GM21526 (cell line): ENCODE measurements at regions not wholly inside any gene's neighbourhood (a gene's known extent, or its start where the extent isn't known, plus 50 kb on each side); places are given as distances from the start of the nearest gene placed in this dataset.
"Not testable (repeated sequence)": the region's sequence is repeated elsewhere in the genome, so short reads cannot be mapped to it uniquely, and the experiment has no call there.

ENCODE experiments used
- ATAC-seq: cut with Tn5 transposase; IDR thresholded peaks from one replicate; pipeline ENCODE4 v1.9.1; 2021; ENCODE audit warnings: moderate library complexity; ENCODE audit not compliant: unreplicated experiment, low FRiP score

DNA sequence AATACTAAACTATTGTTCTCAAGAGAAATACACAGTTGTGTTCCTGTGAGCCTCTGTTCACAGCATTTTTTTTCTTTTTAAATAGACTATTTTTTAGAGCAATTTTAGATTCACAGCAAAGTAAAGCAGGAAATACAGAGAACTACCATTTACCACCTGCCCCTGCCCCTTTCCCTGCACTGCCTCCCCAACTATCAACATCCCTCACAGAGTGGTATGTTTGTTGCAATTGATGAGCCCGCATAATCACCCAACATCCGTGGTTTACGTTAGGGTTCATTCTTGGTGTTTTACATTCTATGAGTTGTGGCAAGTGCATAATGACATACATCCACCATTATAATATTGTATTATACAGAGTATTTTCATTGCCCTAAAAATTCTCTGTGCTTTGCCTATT, 71.6 kb upstream of the TNFAIP3 start:
- ATAC-seq = no peak

DNA sequence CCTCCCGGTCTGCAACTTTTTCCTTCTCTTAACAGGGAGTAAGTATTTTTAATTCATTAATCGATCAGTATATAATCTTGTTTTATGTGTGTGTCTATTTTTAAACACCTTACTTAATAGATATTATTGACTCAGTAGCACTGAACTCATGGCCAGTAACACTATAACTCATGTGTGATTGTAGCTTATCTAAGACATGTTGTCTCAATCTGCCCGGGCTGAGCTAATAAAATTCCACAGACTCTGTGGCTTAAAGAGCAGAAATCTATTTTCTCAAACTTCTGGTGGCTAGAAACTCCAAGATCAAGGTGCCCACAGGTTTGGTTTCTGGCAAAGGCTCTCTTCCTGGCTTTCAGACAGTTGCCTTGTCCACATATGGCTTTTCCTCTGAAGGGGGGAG, 68.8 kb upstream of the TNFAIP3 start:
- no peak for ATAC-seq

DNA sequence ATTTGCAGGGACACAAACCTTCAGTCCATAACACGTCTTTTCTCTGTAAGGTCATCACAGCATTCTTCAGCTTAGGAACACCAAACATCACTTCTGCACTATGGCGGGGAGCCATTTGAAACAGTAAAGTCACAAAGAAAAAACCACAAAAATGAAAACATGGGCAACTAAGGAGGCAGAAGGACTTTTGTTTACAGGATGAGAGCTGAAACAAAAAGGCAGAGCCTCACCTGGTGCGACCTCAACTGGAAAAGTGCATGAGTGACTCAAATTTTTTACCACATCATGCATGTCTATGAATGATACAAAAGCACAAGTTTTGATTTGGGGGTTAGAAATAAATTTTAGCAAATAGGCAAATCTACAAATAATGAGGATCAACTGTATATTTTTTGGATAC, 68.2 kb upstream of the TNFAIP3 start:
- ATAC-seq = no peak

DNA sequence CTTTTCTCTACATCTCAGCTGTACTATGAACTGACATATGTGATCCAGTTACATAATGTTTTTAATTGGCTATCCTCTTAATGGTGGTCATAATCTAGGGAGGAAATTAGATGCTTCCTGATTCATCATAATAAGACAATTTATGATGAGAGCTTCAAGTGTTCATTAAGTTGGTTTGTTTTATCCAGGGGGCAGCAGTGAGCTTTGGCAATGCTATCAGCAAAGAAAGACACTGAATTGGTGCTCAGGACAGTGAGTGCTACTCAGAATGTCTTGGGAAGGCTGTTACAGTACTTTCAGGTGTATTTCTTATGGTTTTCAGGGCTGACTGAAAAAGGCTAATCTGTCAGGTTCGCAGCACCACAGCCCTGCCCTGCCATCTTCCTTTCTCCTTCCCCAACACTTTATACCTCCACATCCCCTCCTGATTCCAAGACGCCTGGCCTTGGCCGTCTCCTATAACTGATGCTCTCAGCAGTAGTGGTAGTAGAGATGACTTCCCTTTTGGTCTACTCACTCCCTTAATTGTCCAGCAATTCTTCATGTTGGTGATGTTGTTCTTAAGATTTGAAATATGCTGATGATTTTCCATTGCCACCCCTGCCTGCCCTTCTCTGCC, 67.0 kb upstream of the TNFAIP3 start:
- no peak for ATAC-seq

DNA sequence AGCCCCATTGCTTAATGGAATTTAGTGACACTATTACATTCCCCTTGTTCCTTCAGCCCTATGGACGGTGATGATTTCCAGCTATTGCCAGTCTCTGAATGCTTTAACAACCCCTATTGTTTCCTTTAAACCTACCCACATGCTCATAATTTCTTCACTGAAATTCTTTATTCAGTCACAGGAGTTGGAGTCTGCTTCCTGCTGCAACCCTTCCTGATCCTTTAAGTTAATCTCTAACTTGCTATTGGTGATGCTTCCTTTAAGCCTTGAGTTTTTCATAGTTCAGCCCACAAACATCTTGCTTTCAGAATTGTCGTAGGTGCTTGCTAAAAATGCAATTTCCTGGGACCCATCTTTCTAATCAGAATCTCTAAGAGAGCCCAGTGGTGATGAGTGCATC, 66.3 kb upstream of the TNFAIP3 start:
- no peak for ATAC-seq

DNA sequence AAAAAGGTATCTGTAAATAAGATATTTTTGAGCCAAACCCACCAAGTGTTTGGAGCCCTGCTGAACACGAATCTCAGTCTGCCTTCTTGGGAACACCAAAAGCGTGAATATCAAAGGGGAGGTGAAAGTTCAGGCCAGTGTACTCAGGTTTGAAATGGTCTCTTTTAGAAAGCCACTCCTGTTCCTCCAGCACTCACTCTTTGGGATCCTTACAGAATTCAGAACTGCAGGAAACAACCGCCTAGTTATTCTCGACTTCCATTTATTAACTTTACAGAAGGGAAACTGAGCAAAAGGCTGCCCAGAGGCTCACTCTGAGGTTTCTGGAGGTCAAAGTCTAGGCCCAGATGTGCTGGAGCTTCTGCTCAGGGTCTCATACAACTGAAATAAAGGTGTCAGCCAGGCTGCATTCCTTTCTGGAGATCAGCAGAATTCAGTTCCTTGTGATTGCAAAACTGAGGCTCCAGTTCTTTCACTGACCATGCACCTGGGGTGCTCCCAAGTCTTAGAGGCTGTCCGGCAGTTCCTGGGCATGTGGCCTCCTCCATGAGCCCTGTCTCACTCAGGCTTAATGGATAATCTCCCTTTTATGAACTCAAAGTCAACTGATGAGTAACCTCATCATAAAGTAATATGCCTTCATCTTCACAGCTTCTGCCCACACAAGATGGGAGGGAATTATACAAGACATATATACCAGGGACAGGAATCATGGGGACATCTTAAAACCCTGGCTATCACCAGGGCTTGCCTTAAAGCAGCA, 65.5 kb upstream of the TNFAIP3 start:
- ATAC-seq = no peak

DNA sequence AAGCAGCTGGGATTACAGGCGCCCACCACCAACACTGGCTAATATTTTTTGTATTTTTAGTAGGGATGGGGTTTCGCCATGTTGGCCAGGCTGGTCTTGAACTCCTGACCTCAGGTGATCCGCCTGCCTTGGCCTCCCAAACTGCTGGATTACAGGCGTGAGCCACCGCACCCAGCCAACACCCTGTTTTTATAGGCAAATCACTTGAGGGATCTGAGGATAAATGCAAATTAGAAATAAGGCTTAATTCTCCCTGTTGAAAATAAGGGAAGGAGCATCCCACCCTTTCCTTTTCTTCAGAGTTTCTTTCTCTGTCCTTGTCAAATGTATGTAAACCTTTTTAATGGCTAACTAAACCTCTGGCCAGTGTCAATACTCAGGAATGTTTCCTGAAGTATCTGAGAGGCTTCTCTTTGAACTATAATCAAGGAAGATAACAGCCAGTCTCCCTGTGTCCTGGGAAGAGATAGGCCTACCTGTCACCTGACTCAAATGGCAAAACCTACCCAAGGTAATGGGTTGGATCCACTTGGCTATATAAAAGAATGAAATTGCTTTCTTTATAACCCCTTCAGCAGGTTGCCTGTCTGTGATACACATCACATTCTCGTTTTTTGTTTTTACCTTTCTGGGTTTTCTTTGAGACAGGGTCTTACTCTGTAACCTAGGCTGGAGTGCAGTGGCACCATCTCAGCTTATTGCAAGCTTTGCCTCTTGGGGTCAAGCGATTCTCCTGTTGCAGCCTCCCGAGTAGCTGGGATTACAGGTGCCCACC, 64.5 kb upstream of the TNFAIP3 start:
- ATAC-seq = no peak

DNA sequence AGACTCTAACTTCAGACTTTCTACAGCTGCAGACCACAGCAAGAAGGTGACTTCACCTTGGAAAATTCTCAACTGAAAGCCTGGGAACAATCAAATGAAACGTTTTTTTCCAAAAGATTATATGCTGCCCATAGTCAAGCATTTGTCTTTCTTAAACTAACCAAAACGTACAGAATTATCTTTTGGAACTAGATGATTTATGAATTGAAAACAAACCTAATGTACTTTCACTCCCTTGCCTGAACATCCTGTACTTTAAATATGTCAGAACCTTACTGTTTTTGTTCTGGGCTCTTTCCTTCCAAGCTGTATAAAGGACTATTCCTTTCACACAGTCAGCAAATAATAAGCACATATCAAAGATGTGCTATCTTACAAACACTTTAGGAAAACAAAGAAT, 62.4 kb upstream of the TNFAIP3 start:
- no peak for ATAC-seq

DNA sequence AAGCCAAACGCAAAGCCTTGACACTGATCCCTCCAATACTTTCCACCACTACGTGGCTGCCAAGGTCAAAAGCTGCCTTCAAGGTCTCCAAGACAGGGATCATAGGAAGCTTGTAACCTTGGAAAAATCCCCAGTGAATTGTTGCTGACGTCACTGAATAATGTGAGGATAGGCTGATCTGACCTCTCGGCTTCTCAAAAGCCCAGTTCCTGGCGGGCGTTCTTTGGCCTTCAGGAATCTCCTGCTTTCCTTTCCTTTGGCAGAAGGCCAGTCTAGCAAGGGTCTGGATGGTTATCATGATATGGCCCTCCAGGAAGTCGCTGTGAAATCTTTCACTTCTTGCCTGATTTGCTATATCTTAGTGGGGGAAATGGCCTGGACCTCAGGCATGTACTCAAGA, 61.4 kb upstream of the TNFAIP3 start:
- no peak for ATAC-seq

DNA sequence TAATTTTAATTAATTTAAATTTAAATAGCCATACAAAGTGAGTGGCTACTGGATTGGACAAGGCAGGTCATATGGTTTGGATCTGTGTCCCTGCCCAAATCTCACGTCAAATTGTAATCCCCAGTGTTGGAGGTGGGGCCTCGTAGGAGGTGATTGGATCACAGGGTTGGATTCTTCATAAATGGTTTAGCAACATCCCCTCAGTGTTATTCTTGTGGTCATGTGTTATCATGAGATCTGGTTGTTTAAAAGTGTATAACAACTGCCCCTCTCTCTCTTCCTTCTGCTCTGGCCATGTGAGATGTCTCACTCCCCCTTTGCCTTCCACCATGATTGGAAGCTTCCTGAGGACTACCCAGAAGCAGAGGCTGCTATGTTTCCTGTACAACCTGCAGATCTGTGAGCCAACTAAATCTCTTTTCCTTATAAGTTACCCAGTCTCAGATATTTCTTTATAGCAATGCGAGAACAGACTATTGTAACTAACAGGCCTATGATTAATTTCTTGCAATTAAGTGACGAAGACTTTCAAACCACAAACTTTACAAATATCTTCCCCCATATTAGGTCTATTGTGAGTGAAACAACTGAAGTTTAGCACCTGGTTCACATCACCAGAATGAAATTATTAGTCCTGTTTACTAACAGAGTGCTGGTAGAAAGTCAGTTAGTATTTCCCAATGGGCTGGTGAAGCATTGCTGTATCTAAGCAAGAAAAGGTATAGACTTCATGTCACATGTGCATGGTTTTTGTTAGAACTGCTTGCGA, 60.0 kb upstream of the TNFAIP3 start:
- ATAC-seq = no peak

DNA sequence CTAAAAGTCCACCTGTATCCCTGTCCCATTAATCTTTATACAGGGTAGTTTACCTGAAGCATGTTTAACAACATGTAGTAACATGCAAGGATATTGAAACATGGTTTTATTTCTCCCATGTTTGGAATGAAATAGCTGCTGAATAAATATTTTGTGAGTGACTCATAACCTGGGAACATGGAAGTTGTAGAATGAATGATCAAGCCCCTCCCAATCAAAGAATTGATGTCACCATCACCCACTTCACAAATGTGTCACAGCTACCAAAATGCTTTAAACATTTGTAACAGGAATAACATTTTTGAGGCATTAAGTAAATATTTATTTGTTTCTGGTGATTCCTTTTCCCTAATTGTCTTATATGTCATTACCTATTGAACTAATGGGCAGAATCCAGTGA, 58.9 kb upstream of the TNFAIP3 start:
- ATAC-seq = no peak

DNA sequence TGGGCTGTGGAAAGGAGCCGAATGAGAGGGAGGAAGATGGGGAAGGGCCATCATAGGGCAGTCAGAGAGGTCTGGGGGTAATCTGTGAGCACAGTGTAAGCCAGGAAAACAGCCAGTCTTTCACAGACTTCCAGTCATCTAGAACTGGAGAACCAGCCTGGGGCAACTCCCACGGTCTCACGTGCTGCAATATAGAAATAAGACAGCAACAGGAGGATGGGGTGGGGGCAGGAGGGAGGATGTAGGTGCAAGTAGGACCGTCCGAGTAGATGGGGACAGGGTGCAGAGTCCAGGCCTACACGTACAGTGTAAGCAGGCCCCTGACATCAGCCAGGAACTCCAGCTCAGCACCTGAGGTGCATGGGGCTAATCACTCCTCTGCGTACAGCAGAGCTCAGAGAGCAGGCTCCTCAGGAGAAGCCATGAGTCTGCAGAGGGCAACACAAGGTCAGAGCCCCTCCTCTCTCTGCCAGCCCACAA, 58.2 kb upstream of the TNFAIP3 start:
- ATAC-seq = no peak

DNA sequence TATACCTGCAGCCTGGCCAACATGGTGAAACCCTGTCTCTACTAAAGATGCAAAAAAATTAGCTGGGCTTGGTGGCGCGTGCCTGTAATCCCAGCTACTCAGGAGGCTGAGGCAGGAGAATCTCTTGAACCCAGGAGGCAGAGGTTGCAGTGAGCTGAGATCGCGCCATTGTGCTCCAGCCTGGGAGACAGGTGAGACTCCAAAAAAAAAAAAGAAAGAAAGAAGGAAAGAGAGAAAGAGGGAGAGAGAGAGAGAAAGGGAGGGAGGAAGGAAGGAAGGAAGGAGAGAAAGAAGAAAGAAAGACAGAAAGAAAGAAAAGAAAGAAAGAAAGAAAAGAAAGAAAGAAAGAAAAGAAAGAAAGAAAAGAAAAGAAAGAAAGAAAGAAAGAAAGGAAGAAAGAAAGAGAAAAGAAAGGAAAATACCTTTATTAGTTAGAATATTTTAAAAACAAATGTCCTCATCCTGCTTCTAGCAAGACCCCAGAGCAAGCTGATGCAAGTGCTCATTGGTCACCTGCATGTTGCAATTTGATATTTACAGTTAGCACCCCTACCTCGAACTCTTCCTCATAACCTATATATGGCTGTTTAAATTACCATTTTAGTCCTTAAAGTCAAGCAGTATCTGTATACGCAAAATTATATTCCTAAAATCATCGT, 57.0 kb upstream of the TNFAIP3 start:
- not testable (repeated sequence) for ATAC-seq

DNA sequence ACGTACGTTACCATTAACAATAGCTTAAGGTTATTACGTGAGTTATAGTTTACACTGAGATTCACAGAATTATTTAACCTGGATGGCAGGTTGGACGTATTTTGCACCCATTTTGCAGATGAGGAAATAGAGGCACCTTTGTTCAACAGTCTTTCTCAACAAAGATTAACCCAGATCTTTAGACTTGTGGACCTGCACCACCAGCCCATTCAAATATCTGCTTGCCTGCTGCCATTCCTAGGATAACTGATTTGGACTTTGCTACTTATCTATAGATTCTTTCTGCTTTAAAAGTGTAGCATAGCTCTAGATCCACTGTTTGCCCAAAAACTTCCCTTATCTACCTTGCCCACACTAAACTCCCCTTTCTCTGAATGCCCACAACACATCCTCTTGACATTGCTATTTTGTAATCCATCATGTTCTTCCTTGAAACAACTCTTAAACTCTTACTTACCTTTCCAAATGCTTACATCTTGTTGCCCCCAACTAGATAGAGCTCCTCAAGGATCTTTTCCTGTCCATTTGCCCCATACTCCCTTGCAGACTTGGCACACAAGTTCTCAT, 56.4 kb upstream of the TNFAIP3 start:
- no peak for ATAC-seq

DNA sequence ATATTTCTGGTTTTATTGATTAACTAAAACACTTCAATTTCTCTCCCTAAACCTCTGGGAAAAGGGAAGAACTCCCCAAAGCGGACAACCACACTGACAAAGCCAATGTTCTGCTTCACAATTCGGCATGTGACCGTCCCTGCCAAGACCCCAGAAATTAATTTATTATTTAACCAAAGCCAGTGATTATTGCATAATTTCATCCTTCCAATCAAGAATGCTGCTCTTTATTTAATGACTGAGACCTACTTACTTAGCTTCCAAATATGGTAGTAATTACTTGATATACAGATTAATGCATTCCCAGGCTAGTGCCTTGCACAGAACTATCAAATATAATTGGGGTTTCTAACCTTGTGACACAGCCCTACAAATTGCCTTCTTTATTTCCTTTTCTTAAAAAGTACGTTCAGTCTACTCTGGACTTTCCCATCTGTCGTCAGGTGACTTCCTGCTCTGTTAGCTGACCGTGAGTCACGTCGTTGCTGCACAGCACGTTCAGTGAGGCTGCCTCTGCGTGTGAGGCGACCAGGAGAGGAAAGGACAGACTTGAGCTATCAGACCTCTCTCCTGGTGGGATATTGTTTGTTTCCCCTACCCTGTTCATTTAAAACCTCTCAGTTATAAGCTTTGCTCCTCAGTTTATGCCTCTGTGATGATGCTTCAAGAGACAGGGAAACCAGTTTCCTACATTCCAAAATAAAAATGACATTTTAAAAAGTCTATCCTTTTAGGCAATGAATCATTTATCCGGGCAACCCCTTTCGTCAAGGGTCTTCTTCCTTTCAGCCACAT, 55.7 kb upstream of the TNFAIP3 start:
- peak; percentile 92 for ATAC-seq

DNA sequence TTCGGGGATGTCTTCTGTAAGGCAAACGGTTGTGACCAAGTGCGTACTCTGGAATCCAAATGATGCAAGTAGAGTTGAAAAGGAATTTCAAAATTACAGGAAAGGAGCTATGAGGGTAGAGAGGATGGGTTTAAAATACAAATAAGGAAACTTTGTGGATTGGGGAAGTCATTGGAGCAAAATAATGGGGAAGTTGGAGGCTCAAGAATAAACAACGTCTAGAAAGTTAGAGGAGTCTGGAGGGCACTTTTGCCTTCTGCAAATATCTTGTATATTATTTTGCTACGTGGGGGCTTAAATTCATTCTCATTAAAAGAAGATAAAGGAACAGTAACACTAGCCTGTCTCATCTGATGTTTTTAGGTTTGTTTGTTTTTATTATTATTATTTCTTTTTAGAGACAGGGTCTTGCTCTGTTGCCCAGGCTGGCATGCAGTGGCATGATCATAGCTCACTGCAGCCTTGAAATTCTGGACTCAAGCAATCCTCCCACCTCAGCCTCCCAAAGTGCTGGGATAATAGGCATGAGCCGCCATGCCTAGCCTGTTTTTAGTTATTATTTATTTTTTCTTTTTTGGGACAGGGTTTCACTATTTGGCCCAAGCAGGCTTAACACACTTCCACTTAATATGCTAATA, 55.0 kb upstream of the TNFAIP3 start:
- no peak for ATAC-seq

DNA sequence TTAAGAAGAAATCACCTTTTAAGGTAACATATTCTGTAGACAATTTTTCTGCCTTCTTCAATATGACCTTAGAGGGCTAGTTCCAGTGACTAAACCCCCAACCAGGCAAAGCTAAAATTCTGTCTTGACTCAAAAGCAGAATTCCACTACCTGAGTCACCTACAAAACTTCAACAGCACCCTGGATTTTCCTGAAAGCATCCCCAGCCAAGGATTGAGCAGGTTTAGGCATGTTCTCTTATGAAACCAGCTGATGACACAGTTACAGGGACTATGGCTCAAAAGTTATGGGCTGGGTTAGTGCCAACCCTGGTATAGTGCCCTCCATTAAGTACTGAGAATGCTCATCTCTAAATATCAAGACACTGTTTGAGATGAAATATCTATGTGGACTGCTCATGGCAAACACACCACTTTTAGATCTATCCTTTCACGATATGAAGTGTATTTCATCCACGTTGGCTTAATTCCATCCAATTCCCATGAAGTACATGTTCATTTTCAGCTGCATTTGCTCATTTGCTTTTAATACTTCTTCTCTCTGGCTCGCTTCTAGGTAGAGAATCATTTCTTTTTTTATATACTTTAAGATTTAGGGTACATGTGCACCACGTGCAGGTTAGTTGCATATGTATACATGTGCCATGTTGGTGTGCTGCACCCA, 53.6 kb upstream of the TNFAIP3 start:
- no peak for ATAC-seq

DNA sequence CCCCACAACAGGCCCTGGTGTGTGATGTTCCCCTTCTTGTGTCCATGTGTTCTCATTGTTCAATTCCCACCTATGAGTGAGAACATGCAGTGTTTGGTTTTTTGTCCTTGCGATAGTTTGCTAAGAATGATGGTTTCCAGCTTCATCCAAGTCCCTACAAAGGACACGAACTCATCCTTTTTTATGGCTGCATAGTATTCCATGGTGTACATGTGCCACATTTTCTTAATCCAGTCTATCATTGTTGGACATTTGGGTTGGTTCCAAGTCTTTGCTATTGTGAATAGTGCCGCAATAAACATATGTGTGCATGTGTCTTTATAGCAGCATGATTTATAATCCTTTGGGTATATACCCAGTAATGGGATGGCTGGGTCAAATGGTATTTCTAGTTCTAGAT, 53.0 kb upstream of the TNFAIP3 start:
- not testable (repeated sequence) for ATAC-seq
